IMR-90 (cell line): ENCODE measurements at regions not wholly inside any gene's neighbourhood (a gene's known extent, or its start where the extent isn't known, plus 50 kb on each side); places are given as distances from the start of the nearest gene placed in this dataset.

Experiments used
- ATAC-seq: fragments of 200-7000 bp; cut with Tn5 transposase; 2 replicates; pipeline ENCODE4 v1.9.1; 2020; ENCODE audit warnings: low read depth, mild to moderate bottlenecking, moderate library complexity
- BruUV-seq: library from RNA; stranded (reverse); fragments of 400-500 nt; replicated peaks from 2 replicates; lab custom pipeline; 2021; lab: Mats Ljungman, UMichigan
- CTCF ChIA-PET: fragments of 300-600 bp; formaldehyde crosslinking; extraction: SDS; loops from one replicate; lab custom pipeline; 2021; ENCODE audit warnings: antibody characterized with exemption; lab: Yijun Ruan, JAX
- POLR2A ChIA-PET: fragments of 300-600 bp; sonication (Branson Sonifier 250); formaldehyde crosslinking; loops from one replicate; lab custom pipeline; 2022; ENCODE audit warnings: antibody characterized with exemption; ENCODE audit not compliant: unreplicated experiment; lab: Charles Lee
- DNase-seq: peaks from one replicate; pipeline ENCODE4 v3.0.0; 2013
- H2AFZ ChIP-seq: replicated peaks from 2 replicates; pipeline ENCODE3; 2013; ENCODE audit warnings: low read length, mild to moderate bottlenecking; ENCODE audit not compliant: poor library complexity
- H2AK5ac ChIP-seq: 2 replicates; pipeline ENCODE4 v1.6.1; 2013; ENCODE audit warnings: low read depth, low read length, inconsistent platforms
- H2AK9ac ChIP-seq: replicated peaks from 2 replicates; pipeline ENCODE3; 2013; ENCODE audit warnings: mild to moderate bottlenecking, low read depth, low read length, moderate library complexity; ENCODE audit not compliant: poor library complexity
- H2BK120ac ChIP-seq: 2 replicates; pipeline ENCODE4 v1.6.1; 2013; ENCODE audit warnings: low read depth, low read length, inconsistent platforms
- H2BK15ac ChIP-seq: 3 replicates; pipeline ENCODE4 v1.6.1; 2013; ENCODE audit warnings: low read depth, low read length, inconsistent platforms
- H2BK20ac ChIP-seq: 2 replicates; pipeline ENCODE4 v1.6.1; 2013; ENCODE audit warnings: low read depth, mild to moderate bottlenecking, inconsistent platforms, low read length, moderate library complexity
- H2BK5ac ChIP-seq: 2 replicates; pipeline ENCODE4 v1.6.1; 2013; ENCODE audit warnings: mild to moderate bottlenecking, low read depth, low read length, inconsistent platforms; ENCODE audit not compliant: poor library complexity, severe bottlenecking
- H3K14ac ChIP-seq: replicated peaks from 2 replicates; pipeline ENCODE4 v1.6.1; 2013; ENCODE audit warnings: low read depth, low read length, inconsistent platforms
- H3K18ac ChIP-seq: 2 replicates; pipeline ENCODE4 v1.6.1; 2013; ENCODE audit warnings: low read depth, low read length, control low read depth
- H3K23ac ChIP-seq: 2 replicates; pipeline ENCODE4 v1.6.1; 2013; ENCODE audit warnings: low read depth, low read length, inconsistent platforms
- H3K27ac ChIP-seq: 2 replicates; pipeline ENCODE4 v1.5.1; 2013; ENCODE audit warnings: mild to moderate bottlenecking, control low read depth, low read length; ENCODE audit not compliant: insufficient read depth
- H3K27me3 ChIP-seq: 2 replicates; pipeline ENCODE4 v1.6.1; 2013; ENCODE audit warnings: low read length; ENCODE audit not compliant: control insufficient read depth, insufficient read depth
- H3K36me3 ChIP-seq: 2 replicates; pipeline ENCODE4 v1.6.1; 2013; ENCODE audit warnings: low read length, mixed read lengths; ENCODE audit not compliant: control insufficient read depth, insufficient read depth
- H3K4ac ChIP-seq: 2 replicates; pipeline ENCODE4 v1.6.1; 2013; ENCODE audit warnings: low read depth, low read length, inconsistent platforms
- H3K4me1 ChIP-seq: 2 replicates; pipeline ENCODE4 v1.6.1; 2013; ENCODE audit warnings: low read length, mixed read lengths; ENCODE audit not compliant: control insufficient read depth, insufficient read depth
- H3K4me2 ChIP-seq: 2 replicates; pipeline ENCODE4 v1.6.1; 2013; ENCODE audit warnings: low read depth, mild to moderate bottlenecking, control low read depth, low read length, moderate library complexity
- H3K4me3 ChIP-seq: 2 replicates; pipeline ENCODE4 v1.5.1; 2013; ENCODE audit warnings: low read depth, mild to moderate bottlenecking, control low read depth, low read length, moderate library complexity; ENCODE audit not compliant: insufficient read depth
- H3K56ac ChIP-seq: 2 replicates; pipeline ENCODE4 v1.6.1; 2013; ENCODE audit warnings: low read length, inconsistent platforms; ENCODE audit not compliant: insufficient read depth; ENCODE audit errors: extremely low read depth
- H3K79me1 ChIP-seq, 2 experiments: 2 replicates each; pipeline ENCODE4 v1.6.1; 2013; ENCODE audit warnings: low read length in 2 of 2, inconsistent platforms in 1 of 2, low read depth in 1 of 2
- H3K9ac ChIP-seq: 2 replicates; pipeline ENCODE4 v1.6.1; 2013; ENCODE audit warnings: low read depth, low read length, control low read depth
- H3K9me1 ChIP-seq: 2 replicates; pipeline ENCODE4 v1.6.1; 2013; ENCODE audit warnings: low read length, inconsistent platforms; ENCODE audit not compliant: insufficient read depth
- H3K9me3 ChIP-seq: 2 replicates; pipeline ENCODE4 v1.6.1; 2013; ENCODE audit warnings: low read length; ENCODE audit not compliant: control insufficient read depth, insufficient read depth
- H4K20me1 ChIP-seq: 2 replicates; pipeline ENCODE4 v1.6.1; 2013; ENCODE audit warnings: low read length, inconsistent platforms; ENCODE audit not compliant: insufficient read depth
- H4K5ac ChIP-seq: 2 replicates; pipeline ENCODE4 v1.6.1; 2013; ENCODE audit warnings: mild to moderate bottlenecking, low read depth, low read length, control low read depth
- H4K8ac ChIP-seq, 2 experiments: 2 replicates each; pipeline ENCODE4 v1.6.1; 2013; ENCODE audit warnings: low read depth in 2 of 2, low read length in 2 of 2, control low read depth in 1 of 2, inconsistent platforms in 1 of 2
- H4K91ac ChIP-seq: 2 replicates; pipeline ENCODE4 v1.6.1; 2013; ENCODE audit warnings: low read depth, low read length, inconsistent platforms; ENCODE audit not compliant: insufficient read depth
- BHLHE40 ChIP-seq: fragments of 150-350 bp; IDR thresholded peaks from 2 replicates; pipeline ENCODE4 v1.6.1; 2016; ENCODE audit warnings: mild to moderate bottlenecking, low read depth, low read length
- CEBPB ChIP-seq: IDR thresholded peaks from 2 replicates; pipeline ENCODE4 v1.6.1; 2012; ENCODE audit warnings: low read depth, low read length, improper control_type of control experiment
- CHD1 ChIP-seq: IDR thresholded peaks from 2 replicates; pipeline ENCODE4 v1.6.1; 2012; ENCODE audit warnings: low read depth, low read length, improper control_type of control experiment
- CTCF ChIP-seq: conservative IDR thresholded peaks from 2 replicates; pipeline ENCODE4 v1.5.1; 2012; ENCODE audit warnings: mild to moderate bottlenecking, low read depth, low read length, improper control_type of control experiment
- ELK1 ChIP-seq: fragments of 150-350 bp; IDR thresholded peaks from 2 replicates; pipeline ENCODE4 v1.6.1; 2016; ENCODE audit warnings: low read depth, mild to moderate bottlenecking, low read length, moderate library complexity, borderline replicate concordance
- FOS ChIP-seq: fragments of 150-350 bp; IDR thresholded peaks from 2 replicates; pipeline ENCODE4 v1.6.1; 2016; ENCODE audit warnings: low read depth, low read length
- MAFK ChIP-seq: IDR thresholded peaks from 2 replicates; pipeline ENCODE4 v1.6.1; 2012; ENCODE audit warnings: low read depth, low read length, improper control_type of control experiment
- MAZ ChIP-seq: IDR thresholded peaks from 2 replicates; pipeline ENCODE4 v1.6.1; 2012; ENCODE audit warnings: low read depth, mild to moderate bottlenecking, low read length, improper control_type of control experiment, moderate library complexity, borderline replicate concordance
- MXI1 ChIP-seq: IDR thresholded peaks from 2 replicates; pipeline ENCODE4 v1.6.1; 2012; ENCODE audit warnings: low read depth, mild to moderate bottlenecking, low read length, moderate library complexity, borderline replicate concordance
- NFE2L2 ChIP-seq: fragments of 150-350 bp; IDR thresholded peaks from 2 replicates; pipeline ENCODE4 v1.6.1; 2016; ENCODE audit warnings: low read depth, mild to moderate bottlenecking, low read length
- POLR2A ChIP-seq: IDR thresholded peaks from 2 replicates; pipeline ENCODE4 v1.6.1; 2012; ENCODE audit warnings: mild to moderate bottlenecking, low read depth, low read length
- RAD21 ChIP-seq: IDR thresholded peaks from 2 replicates; pipeline ENCODE4 v1.6.1; 2012; ENCODE audit warnings: low read length, improper control_type of control experiment
- RCOR1 ChIP-seq: IDR thresholded peaks from 2 replicates; pipeline ENCODE4 v1.6.1; 2012; ENCODE audit warnings: mild to moderate bottlenecking, low read length, improper control_type of control experiment; ENCODE audit not compliant: insufficient replicate concordance
- RFX5 ChIP-seq: IDR thresholded peaks from 2 replicates; pipeline ENCODE4 v1.8.0; 2012; ENCODE audit warnings: low read depth, mild to moderate bottlenecking, low read length, moderate library complexity
- SMC3 ChIP-seq: fragments of 150-350 bp; IDR thresholded peaks from 2 replicates; pipeline ENCODE4 v1.6.1; 2016; ENCODE audit warnings: low read depth, mild to moderate bottlenecking, antibody characterized with exemption, low read length, moderate library complexity
- USF2 ChIP-seq: fragments of 150-350 bp; IDR thresholded peaks from 2 replicates; pipeline ENCODE4 v1.6.1; 2017; ENCODE audit warnings: mild to moderate bottlenecking, antibody characterized with exemption, low read length, low read depth
- WGBS, 2 experiments: methylation state at CpG; one replicate each; pipeline versions ENCODE4 v1.1.5 to v1.1.7; 2013; ENCODE audit warnings: missing lambda C conversion rate in 2 of 2; ENCODE audit not compliant: insufficient read length in 1 of 2; ENCODE audit errors: extremely low coverage in 2 of 2; 5-methylcytosine and 5-hydroxymethylcytosine counted together
- dilution Hi-C: fragments of 300-500 bp; cut with HindIII; formaldehyde crosslinking; loops from one replicate; pipeline ENCODE4 v1.14.3; 2018; ENCODE audit warnings: low sequenced_read_pairs; ENCODE audit not compliant: unreplicated experiment
- in situ Hi-C: fragments of 300-500 bp; cut with MboI; formaldehyde crosslinking; loops from 3 replicates; pipeline ENCODE4 v1.14.3; 2019; ENCODE audit warnings: low sequenced_read_pairs, inconsistent platforms, mixed read lengths
- intact Hi-C: fragments of 100-400 bp; cut with micrococcal nuclease; formaldehyde crosslinking; loops from 2 replicates; pipeline ENCODE4 v1.10.0; 2022

DNA sequence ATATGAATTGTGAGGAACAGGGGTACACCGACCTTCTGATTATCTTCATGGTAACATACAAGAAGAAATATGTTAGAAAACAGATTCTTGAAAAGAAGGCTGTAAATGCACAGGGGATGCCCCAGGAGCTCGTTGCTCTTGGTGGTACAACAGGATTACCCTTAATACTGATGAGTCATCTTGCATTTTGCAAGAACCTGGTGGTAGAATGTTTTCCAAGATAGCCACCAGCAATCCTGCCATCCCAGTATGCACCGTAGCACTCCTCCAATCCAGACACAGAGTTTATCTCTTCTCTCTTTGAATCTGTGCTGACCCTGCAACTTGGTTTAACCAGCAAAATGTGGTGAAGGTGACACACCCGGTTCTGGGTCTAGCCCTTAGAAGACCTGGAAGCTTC, 238.3 kb downstream of the EN1 start:
- Histone ChIP-seq H2AK9ac (no peak overlapping the region), H3K4me1 (no peaks in the 10 kb centered on the region), H3K9me3 (no peaks in the 10 kb centered on the region), H3K4ac (no peak overlapping the region), H3K36me3 (no peaks in the 10 kb centered on the region), H3K14ac (no peak overlapping the region), H4K20me1 (no peaks in the 10 kb centered on the region), H2BK5ac (no peak overlapping the region), H2AFZ (no peak overlapping the region), H4K91ac (no peak overlapping the region), H3K23ac (no peak overlapping the region), H4K5ac (no peak overlapping the region), H3K27ac (no peak overlapping the region), H2BK20ac (no peak overlapping the region), H2BK15ac (no peak overlapping the region), H2AK5ac (no peak overlapping the region), H3K56ac (no peak overlapping the region), H3K79me1 (no peaks in the 10 kb centered on the region), H3K27me3 (no peaks in the 10 kb centered on the region), H4K8ac (no peak overlapping the region), H3K18ac (no peak overlapping the region), H3K9ac (no peak overlapping the region), H3K4me3 (no peak overlapping the region), H3K9me1 (no peaks in the 10 kb centered on the region), H3K4me2 (no peak overlapping the region), H2BK120ac (no peak overlapping the region)
- ChIA-PET POLR2A (no interaction called here), CTCF (no interaction called here)
- no peak for DNase-seq
- in situ Hi-C loops: no loop called here
- WGBS, 2 experiments: no CpG with 5 or more reads among the region's 4 CpGs
- no peak for ATAC-seq
- dilution Hi-C loops: no loop called here
- BruUV-seq: no TSS peak
- intact Hi-C loops: no loop called here
- TF ChIP-seq RAD21: no peak
- no peak for TF ChIP-seq POLR2A
- no peak for TF ChIP-seq RFX5
- TF ChIP-seq SMC3: no peak
- TF ChIP-seq MAFK: no peak
- TF ChIP-seq MAZ: no peak
- no peak for TF ChIP-seq CHD1
- TF ChIP-seq BHLHE40: no peak
- TF ChIP-seq FOS: no peak
- TF ChIP-seq ELK1: no peak
- TF ChIP-seq MXI1: no peak
- TF ChIP-seq NFE2L2: no peak
- TF ChIP-seq CTCF: no peak
- TF ChIP-seq RCOR1: no peak
- no peak for TF ChIP-seq USF2
- TF ChIP-seq CEBPB: no peak
